AG09319 (cell line): ENCODE measurements at regions not wholly inside any gene's neighbourhood (a gene's known extent, or its start where the extent isn't known, plus 50 kb on each side); places are given as distances from the start of the nearest gene placed in this dataset.

ENCODE experiments used
- DNase-seq: peaks from one replicate; pipeline ENCODE4 v3.0.0-alpha.2; 2010; ENCODE audit warnings: low read depth; ENCODE audit errors: extremely low read depth
- TF ChIP-seq, protein P1 (sequence below): IDR thresholded peaks from 2 replicates; pipeline ENCODE4 v1.5.1; 2011; ENCODE audit warnings: low read depth, mild to moderate bottlenecking, inconsistent platforms, low read length, moderate library complexity

DNA sequence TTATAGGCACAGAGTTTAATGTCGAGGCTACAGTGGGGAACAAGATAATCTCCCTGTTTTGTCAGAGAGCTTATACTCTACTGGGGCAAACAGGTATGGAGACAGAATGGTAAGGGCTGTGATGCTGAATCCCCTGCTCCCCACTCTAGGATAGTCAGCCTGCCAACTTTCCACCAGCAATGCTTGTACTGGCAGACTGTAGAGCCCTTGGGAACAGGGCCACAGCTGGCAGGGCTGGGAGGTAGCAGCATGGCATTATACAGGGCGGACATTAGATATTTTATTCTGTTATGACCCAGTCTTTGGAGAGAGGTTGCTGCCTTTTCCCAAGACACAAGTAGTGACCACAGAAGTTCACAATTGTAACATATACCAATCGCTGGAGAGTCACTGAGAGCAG is 91.2 kb downstream of the ARRDC4 start:
- TF ChIP-seq, protein P1, sequence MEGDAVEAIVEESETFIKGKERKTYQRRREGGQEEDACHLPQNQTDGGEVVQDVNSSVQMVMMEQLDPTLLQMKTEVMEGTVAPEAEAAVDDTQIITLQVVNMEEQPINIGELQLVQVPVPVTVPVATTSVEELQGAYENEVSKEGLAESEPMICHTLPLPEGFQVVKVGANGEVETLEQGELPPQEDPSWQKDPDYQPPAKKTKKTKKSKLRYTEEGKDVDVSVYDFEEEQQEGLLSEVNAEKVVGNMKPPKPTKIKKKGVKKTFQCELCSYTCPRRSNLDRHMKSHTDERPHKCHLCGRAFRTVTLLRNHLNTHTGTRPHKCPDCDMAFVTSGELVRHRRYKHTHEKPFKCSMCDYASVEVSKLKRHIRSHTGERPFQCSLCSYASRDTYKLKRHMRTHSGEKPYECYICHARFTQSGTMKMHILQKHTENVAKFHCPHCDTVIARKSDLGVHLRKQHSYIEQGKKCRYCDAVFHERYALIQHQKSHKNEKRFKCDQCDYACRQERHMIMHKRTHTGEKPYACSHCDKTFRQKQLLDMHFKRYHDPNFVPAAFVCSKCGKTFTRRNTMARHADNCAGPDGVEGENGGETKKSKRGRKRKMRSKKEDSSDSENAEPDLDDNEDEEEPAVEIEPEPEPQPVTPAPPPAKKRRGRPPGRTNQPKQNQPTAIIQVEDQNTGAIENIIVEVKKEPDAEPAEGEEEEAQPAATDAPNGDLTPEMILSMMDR = no peak
- DNase-seq = no peak

- no peak for DNase-seq
- TF ChIP-seq, protein P1 = no peak
These were observed 97.0 kb downstream of the ARRDC4 start for GRCh38 chr15:98057453-98057852.

DNA sequence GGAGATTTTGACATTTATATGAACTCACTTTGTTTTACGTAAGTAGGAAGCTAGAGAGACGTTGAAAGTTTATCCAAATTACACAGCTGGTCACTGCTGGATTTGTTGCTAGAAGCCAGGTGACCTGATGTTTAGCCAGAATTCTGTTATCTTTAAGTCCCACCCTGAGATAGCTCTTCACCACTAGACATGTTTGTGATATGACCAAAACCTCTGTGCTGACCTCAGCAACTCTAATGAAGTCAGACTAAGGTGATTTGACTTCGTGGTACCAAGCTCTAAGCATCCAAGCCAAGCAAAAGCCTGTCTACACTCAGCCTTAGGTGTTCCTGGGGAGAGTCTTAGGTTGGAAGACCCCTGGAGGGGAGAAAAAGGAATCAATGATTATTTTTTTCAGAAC is 102.4 kb downstream of the ARRDC4 start:
- DNase-seq = no peak
- TF ChIP-seq, protein P1 = no peak

GRCh38 chr15:98063315-98063714 is 102.8 kb downstream of the ARRDC4 start:
- TF ChIP-seq, protein P1 = no peak
- no peak for DNase-seq

DNA sequence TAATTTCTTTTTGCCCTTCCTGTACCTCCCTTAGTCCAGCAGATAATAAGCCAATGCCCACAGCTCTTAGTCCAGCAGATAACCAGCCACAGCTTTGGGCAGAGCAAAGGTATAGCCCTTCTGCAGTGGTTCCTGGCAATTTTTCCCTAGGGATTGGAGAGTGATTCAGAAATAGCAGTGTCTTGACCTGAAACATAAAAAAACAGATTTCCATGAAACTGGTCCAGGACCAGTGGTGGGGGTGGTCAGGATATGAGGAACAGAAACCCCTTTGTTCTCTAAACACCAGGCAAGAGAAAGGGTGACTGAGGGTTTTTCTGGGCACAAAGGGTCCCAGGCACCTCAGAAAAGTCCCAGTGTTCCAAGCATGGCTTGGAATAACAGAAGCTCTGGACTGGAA is 103.4 kb downstream of the ARRDC4 start:
- TF ChIP-seq, protein P1 = no peak
- no peak for DNase-seq

- peak; percentile 40 for DNase-seq
- TF ChIP-seq, protein P1 = no peak
These were observed 106.8 kb downstream of the ARRDC4 start for GRCh38 chr15:98067339-98067738.

- TF ChIP-seq, protein P1 = no peak
- DNase-seq = no peak
These were observed 108.8 kb downstream of the ARRDC4 start for GRCh38 chr15:98069256-98069655.

GRCh38 chr15:98070137-98070536 is 109.6 kb downstream of the ARRDC4 start:
- DNase-seq = no peak
- TF ChIP-seq, protein P1 = no peak
